ENCODE measurements at regions not wholly inside any gene's neighbourhood (a gene's known extent, or its start where the extent isn't known, plus 50 kb on each side); places are given as distances from the start of the nearest gene placed in this dataset.

- H3K4me1 Mint-ChIP-seq: no peaks in the 10 kb centered on the region
- ATAC-seq: no peak
- H3K4me3 Mint-ChIP-seq: no peak overlapping the region
- CTCF ChIA-PET: no interaction called here
- H3K9me3 Mint-ChIP-seq: peaks cover 18% of the 10 kb centered on the region
- no peaks in the 10 kb centered on the region; the same call in 1 of the 2 replicates for H3K27me3 Mint-ChIP-seq (ENCODE audit: low read depth)
- POLR2A ChIA-PET: no interaction called here
- H3K36me3 Mint-ChIP-seq: peaks cover 4% of the 10 kb centered on the region; the same call in 1 of the 2 replicates
- no peak overlapping the region for H3K27ac Mint-ChIP-seq
- DNase-seq (ENCODE audit: low spot score): no peak
- TF ChIP-seq SMAD4 (CRISPR knock-in tag; IDR thresholded peaks at IDR 0.05) (no peak), ZNF219 (CRISPR knock-in tag; IDR thresholded peaks at IDR 0.05; ENCODE audit: borderline replicate concordance) (no peak), TCF7 (CRISPR knock-in tag; IDR thresholded peaks at IDR 0.05; ENCODE audit: low read depth) (no peak), ZNF671 (CRISPR knock-in tag; IDR thresholded peaks at IDR 0.05) (no peak), JUN (CRISPR knock-in tag; IDR thresholded peaks at IDR 0.05) (no peak)
- TF ChIP-seq, protein P1, sequence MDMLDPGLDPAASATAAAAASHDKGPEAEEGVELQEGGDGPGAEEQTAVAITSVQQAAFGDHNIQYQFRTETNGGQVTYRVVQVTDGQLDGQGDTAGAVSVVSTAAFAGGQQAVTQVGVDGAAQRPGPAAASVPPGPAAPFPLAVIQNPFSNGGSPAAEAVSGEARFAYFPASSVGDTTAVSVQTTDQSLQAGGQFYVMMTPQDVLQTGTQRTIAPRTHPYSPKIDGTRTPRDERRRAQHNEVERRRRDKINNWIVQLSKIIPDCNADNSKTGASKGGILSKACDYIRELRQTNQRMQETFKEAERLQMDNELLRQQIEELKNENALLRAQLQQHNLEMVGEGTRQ (CRISPR knock-in tag; IDR thresholded peaks at IDR 0.05): no peak
Measured at GRCh38 chr14:97780804-97781203, 983.6 kb downstream of the VRK1 start.

- no peak for TF ChIP-seq EMX1 (CRISPR knock-in tag; IDR thresholded peaks at IDR 0.05)
- TF ChIP-seq, protein P2, sequence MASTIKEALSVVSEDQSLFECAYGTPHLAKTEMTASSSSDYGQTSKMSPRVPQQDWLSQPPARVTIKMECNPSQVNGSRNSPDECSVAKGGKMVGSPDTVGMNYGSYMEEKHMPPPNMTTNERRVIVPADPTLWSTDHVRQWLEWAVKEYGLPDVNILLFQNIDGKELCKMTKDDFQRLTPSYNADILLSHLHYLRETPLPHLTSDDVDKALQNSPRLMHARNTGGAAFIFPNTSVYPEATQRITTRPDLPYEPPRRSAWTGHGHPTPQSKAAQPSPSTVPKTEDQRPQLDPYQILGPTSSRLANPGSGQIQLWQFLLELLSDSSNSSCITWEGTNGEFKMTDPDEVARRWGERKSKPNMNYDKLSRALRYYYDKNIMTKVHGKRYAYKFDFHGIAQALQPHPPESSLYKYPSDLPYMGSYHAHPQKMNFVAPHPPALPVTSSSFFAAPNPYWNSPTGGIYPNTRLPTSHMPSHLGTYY (CRISPR knock-in tag; IDR thresholded peaks at IDR 0.05): no peak
- TF ChIP-seq AR (CRISPR knock-in tag; IDR thresholded peaks at IDR 0.05): no peak
- no peak for TF ChIP-seq SMAD4 (CRISPR knock-in tag; IDR thresholded peaks at IDR 0.05)
- TF ChIP-seq CBFB (CRISPR knock-in tag; IDR thresholded peaks at IDR 0.05; ENCODE audit: low read depth): no peak
- no peak for TF ChIP-seq ZMAT4 (CRISPR knock-in tag; IDR thresholded peaks at IDR 0.05)
- TF ChIP-seq, protein P1 (CRISPR knock-in tag; IDR thresholded peaks at IDR 0.05): no peak
- TF ChIP-seq NFYB (CRISPR knock-in tag; conservative IDR thresholded peaks at IDR 0.05; ENCODE audit: low read depth): no peak
- TF ChIP-seq SP1 (CRISPR knock-in tag; conservative IDR thresholded peaks at IDR 0.05): no peak
- TF ChIP-seq, protein P3, sequence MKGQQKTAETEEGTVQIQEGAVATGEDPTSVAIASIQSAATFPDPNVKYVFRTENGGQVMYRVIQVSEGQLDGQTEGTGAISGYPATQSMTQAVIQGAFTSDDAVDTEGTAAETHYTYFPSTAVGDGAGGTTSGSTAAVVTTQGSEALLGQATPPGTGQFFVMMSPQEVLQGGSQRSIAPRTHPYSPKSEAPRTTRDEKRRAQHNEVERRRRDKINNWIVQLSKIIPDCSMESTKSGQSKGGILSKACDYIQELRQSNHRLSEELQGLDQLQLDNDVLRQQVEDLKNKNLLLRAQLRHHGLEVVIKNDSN (CRISPR knock-in tag; IDR thresholded peaks at IDR 0.05): no peak
- TF ChIP-seq NR2C2 (CRISPR knock-in tag; IDR thresholded peaks at IDR 0.05): no peak
- TF ChIP-seq E2F4 (CRISPR knock-in tag; IDR thresholded peaks at IDR 0.05; ENCODE audit: borderline replicate concordance, low read depth): no peak
- no peak for TF ChIP-seq NFE2L1 (CRISPR knock-in tag; IDR thresholded peaks at IDR 0.05)
- no peak for TF ChIP-seq ZNF396 (CRISPR knock-in tag; IDR thresholded peaks at IDR 0.05; ENCODE audit: borderline replicate concordance)
- TF ChIP-seq ELF4 (CRISPR knock-in tag; IDR thresholded peaks at IDR 0.05; ENCODE audit: low read depth): no peak
- no peak for TF ChIP-seq RELA (CRISPR knock-in tag; IDR thresholded peaks at IDR 0.05; ENCODE audit: borderline replicate concordance)
- TF ChIP-seq, protein P4, sequence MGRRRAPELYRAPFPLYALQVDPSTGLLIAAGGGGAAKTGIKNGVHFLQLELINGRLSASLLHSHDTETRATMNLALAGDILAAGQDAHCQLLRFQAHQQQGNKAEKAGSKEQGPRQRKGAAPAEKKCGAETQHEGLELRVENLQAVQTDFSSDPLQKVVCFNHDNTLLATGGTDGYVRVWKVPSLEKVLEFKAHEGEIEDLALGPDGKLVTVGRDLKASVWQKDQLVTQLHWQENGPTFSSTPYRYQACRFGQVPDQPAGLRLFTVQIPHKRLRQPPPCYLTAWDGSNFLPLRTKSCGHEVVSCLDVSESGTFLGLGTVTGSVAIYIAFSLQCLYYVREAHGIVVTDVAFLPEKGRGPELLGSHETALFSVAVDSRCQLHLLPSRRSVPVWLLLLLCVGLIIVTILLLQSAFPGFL (CRISPR knock-in tag; IDR thresholded peaks at IDR 0.05; ENCODE audit: borderline replicate concordance): no peak
- TF ChIP-seq ZNF263 (CRISPR knock-in tag; IDR thresholded peaks at IDR 0.05; ENCODE audit: low read depth): no peak
- no peak for TF ChIP-seq IRF2 (CRISPR knock-in tag; IDR thresholded peaks at IDR 0.05; ENCODE audit: borderline replicate concordance, low read depth)
- Mint-ChIP-seq H3K27ac (no peak overlapping the region), H3K4me1 (no peaks in the 10 kb centered on the region), H3K27me3 (ENCODE audit: low read depth) (no peaks in the 10 kb centered on the region; the same call in 1 of the 2 replicates), H3K4me3 (no peak overlapping the region), H3K36me3 (peaks cover 4% of the 10 kb centered on the region; the same call in 1 of the 2 replicates), H3K9me3 (peaks cover 18% of the 10 kb centered on the region)
- ATAC-seq: no peak
- no peak for DNase-seq (ENCODE audit: low spot score)
- POLR2A ChIA-PET: no interaction called here
- CTCF ChIA-PET: no interaction called here
Measured at GRCh38 chr14:97781961-97782360, 984.8 kb downstream of the VRK1 start.

Data from WTC11 (cell line).